ENCODE measurements at regions not wholly inside any gene's neighbourhood (a gene's known extent, or its start where the extent isn't known, plus 50 kb on each side); places are given as distances from the start of the nearest gene placed in this dataset.

DNA sequence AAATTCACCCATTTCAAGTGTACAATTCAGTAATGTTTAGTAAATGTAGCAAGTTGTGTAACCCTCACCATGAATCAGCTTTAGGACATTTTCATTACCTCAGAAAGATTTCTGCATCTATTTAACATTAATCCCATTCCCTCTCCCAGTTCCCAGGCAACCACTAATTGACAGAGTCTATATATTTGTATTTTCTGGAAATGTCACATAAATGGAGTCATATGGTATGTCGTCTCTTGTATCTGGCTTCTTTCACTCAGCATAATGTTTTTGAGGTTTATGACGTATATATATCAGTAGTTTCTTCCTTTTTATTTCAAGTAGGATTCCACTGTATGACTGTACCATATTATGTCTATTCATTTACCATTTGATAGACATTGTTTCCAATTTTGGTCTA, 199.8 kb downstream of the CYB561 start:
- Histone ChIP-seq H3K9me3 (no peaks in the 10 kb centered on the region), H3K4me3 (no peak overlapping the region), H3K36me3 (peaks cover 3% of the 10 kb centered on the region), H3K27ac (no peak overlapping the region), H3K4me1 (peaks cover 13% of the 10 kb centered on the region), H3K27me3 (no peaks in the 10 kb centered on the region)
- DNase-seq = no peak
- intact Hi-C loops (cut with DNase I) = no loop called here
- TF ChIP-seq, protein P1, sequence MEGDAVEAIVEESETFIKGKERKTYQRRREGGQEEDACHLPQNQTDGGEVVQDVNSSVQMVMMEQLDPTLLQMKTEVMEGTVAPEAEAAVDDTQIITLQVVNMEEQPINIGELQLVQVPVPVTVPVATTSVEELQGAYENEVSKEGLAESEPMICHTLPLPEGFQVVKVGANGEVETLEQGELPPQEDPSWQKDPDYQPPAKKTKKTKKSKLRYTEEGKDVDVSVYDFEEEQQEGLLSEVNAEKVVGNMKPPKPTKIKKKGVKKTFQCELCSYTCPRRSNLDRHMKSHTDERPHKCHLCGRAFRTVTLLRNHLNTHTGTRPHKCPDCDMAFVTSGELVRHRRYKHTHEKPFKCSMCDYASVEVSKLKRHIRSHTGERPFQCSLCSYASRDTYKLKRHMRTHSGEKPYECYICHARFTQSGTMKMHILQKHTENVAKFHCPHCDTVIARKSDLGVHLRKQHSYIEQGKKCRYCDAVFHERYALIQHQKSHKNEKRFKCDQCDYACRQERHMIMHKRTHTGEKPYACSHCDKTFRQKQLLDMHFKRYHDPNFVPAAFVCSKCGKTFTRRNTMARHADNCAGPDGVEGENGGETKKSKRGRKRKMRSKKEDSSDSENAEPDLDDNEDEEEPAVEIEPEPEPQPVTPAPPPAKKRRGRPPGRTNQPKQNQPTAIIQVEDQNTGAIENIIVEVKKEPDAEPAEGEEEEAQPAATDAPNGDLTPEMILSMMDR (IDR thresholded peaks at IDR 0.05) = no peak
- ATAC-seq = no peak

DNA sequence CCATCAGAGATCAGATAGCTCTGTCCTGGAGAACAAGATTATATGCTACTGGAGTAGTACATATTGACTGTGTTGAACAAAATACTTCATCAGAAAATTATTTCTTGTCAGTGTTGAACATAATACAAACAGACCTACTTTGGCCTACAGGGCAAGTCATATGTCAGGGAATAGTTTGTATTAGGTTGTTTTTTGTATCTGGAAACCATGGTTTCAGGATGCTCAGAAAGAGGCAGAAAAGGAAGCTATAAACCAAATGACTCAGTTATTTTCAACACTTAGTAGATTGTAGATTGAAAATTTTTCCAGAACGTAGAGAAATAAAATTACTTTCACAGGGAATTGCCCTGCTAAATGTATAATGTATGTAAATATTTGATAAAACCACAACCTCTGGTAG, 198.4 kb downstream of the CYB561 start:
- TF ChIP-seq, protein P1 (IDR thresholded peaks at IDR 0.05) = no peak
- no peak for ATAC-seq
- Histone ChIP-seq H3K27ac (no peak overlapping the region), H3K36me3 (no peaks in the 10 kb centered on the region), H3K27me3 (no peaks in the 10 kb centered on the region), H3K4me3 (no peak overlapping the region), H3K9me3 (no peaks in the 10 kb centered on the region), H3K4me1 (peaks cover 13% of the 10 kb centered on the region)
- intact Hi-C loops (cut with DNase I) = no loop called here
- no peak for DNase-seq

DNA sequence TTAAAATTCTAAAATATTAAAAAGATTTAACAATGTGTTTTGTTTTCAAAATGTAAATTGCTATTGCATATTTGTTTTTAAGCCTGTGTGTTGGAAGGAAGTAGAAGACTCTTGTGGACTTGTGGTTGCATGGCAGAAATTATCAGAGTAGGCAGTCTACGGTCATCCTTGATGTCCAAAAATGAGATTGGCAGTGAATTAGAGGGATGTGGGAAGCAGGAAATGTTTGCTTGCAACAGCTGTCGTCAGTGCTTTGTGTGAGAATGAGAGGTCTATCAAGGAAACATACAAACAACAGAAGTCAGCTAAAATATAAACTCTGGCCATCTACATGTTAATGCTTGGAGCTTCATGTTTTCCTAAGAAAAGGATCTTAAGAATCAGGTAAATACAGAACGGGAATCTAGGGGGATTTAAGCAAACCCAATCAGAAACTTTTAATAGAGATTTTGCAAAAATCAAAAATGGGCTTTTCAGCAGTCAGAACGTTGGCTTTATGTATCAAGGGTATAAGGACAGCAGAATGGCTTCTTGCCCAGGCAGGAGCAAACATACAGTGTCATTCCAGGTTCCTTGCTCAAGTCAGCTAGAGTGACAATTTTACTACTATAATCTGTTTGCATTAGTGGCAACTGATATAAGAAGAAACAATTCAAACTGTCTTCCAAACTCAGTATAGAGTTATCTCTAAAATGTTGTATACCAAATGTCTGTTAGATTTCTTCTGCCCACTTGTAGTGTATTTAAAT, 196.7 kb downstream of the CYB561 start:
- Histone ChIP-seq H3K36me3 (no peaks in the 10 kb centered on the region), H3K27me3 (no peaks in the 10 kb centered on the region), H3K9me3 (no peaks in the 10 kb centered on the region), H3K4me1 (peaks cover 13% of the 10 kb centered on the region), H3K27ac (no peak overlapping the region), H3K4me3 (no peak overlapping the region)
- ATAC-seq (no peak), DNase-seq (no peak)
- TF ChIP-seq, protein P1 (IDR thresholded peaks at IDR 0.05) = no peak
- intact Hi-C loops (cut with DNase I) = no loop called here

DNA sequence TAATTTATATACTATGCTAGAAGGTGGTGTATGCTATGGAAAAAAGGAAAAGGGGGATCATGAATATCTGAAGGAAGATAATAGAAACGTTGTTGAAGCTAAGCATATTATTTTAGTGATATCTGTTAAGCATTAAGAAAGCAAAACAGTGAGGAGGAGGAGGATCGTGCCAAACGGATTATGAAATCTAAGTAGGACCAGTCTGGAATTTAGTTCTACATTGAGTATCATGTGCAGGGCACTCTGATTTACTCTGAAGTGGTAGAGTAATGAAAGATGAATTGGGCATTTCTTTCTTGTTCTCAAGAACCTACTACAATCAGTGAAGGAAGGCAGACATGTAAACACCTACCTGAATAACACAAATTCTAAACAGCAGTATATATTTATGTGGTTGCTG, 195.3 kb downstream of the CYB561 start:
- TF ChIP-seq, protein P1 (IDR thresholded peaks at IDR 0.05) = no peak
- H3K4me1 ChIP-seq = peaks cover 13% of the 10 kb centered on the region
- no peak overlapping the region for H3K4me3 ChIP-seq
- no peaks in the 10 kb centered on the region for H3K36me3 ChIP-seq
- intact Hi-C loops (cut with DNase I) = no loop called here
- H3K27ac ChIP-seq = no peak overlapping the region
- DNase-seq (no peak), ATAC-seq (peak; percentile 77)
- H3K9me3 ChIP-seq = no peaks in the 10 kb centered on the region
- no peaks in the 10 kb centered on the region for H3K27me3 ChIP-seq

DNA sequence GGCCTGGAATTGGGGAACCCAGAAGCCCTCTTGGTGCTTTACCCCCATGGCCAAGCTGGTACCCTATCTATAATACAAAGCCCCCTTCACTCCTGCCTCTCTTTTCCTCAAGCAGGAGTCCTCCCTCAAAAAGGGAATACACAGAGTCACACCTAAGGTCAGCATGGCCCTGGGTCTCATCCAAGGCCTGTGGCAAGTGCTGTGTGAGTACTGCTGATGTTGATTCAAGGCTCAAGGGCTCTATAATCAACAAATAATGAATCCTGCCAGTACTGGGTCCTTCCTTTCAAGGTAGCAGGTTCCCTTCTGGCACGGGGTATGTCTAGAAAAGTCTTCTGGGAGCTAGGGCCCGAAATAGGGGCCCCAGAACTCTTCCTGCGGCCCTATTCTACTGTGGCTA, 187.3 kb downstream of the CYB561 start:
- TF ChIP-seq, protein P1 (IDR thresholded peaks at IDR 0.05) = no peak
- ATAC-seq = peak; percentile 97
- H3K27ac ChIP-seq = no peak overlapping the region
- H3K4me1 ChIP-seq = no peaks in the 10 kb centered on the region
- no peak overlapping the region for H3K4me3 ChIP-seq
- H3K9me3 ChIP-seq = no peaks in the 10 kb centered on the region
- intact Hi-C loops (cut with DNase I) = no loop called here
- H3K27me3 ChIP-seq = no peaks in the 10 kb centered on the region
- no peaks in the 10 kb centered on the region for H3K36me3 ChIP-seq
- peak; percentile 75 for DNase-seq

All from upper lobe of right lung (tissue), 1 donor.